GM12892 (cell line): ENCODE measurements at regions not wholly inside any gene's neighbourhood (a gene's known extent, or its start where the extent isn't known, plus 50 kb on each side); places are given as distances from the start of the nearest gene placed in this dataset.

Experiments used
- POLR2A ChIP-seq: IDR thresholded peaks from 2 replicates; pipeline ENCODE4 v1.6.1; 2011; ENCODE audit warnings: low read depth, low read length, control low read depth
- POLR2AphosphoS5 ChIP-seq: IDR thresholded peaks from 2 replicates; pipeline ENCODE4 v1.6.1; 2011; ENCODE audit warnings: low read depth, low read length, control low read depth
- TAF1 ChIP-seq: IDR thresholded peaks from 2 replicates; pipeline ENCODE4 v1.6.1; 2011; ENCODE audit warnings: low read depth, mild to moderate bottlenecking, control low read depth, low read length, borderline replicate concordance

GRCh38 chr6:2543321-2543720, 207.4 kb downstream of the MYLK4 start:
- no peak for TF ChIP-seq POLR2A
- TF ChIP-seq TAF1, result no peak
- no peak for TF ChIP-seq POLR2AphosphoS5
